Heart left ventricle (tissue), 13 donors: ENCODE measurements at regions not wholly inside any gene's neighbourhood (a gene's known extent, or its start where the extent isn't known, plus 50 kb on each side); places are given as distances from the start of the nearest gene placed in this dataset.

Source experiments
- CTCF ChIP-seq, 12 donors: fragments of 200-600 bp; sonication (generic) in 4 of 12; IDR thresholded peaks; one replicate each; pipeline versions ENCODE4 v1.5.0 to v1.8.0; 2018 to 2022; ENCODE audit warnings: antibody characterized with exemption in 12 of 12, mild to moderate bottlenecking in 5 of 12
- POLR2A ChIP-seq, 2 donors: fragments of 450-650 bp; IDR thresholded peaks; one replicate each; pipeline ENCODE4 v1.6.1; 2017; ENCODE audit warnings: antibody characterized with exemption in 2 of 2, mild to moderate bottlenecking in 2 of 2, moderate library complexity in 2 of 2
- donor health status: ischemic (EF 13 %, LVEDD 7.1; RV severe dilation, severe dysfunction).
- donor health status: DM: no; HTN: yes; CAD: no.
- donor health status: DM: no; HTN: no; CAD: no.
- donor health status: ischemic (EF 25% LVEDD 6.9; RV normal size, moderate dysfunction).
- donor health status: ischemic (EF 25% LVEDD 5.7; RV mildly dilated, moderate dysfunction).
- donor health status: ischemic (EF 35%, LVEDD 5.7; RV mildly dilated, moderate dysfunction).
- donor health status: nonischemic (EF 11% LVEDD 7.7; RV severe dilation, severe dysfunction).
- donor health status: DM: yes; HTN: yes; CAD: no.
- donor health status: PGD.
- donor health status: ischemic (EF 29% LVEDD 5.4; RV normal size, mild dysfunction).
- donor health status: nonischemic (EF 23%, LVEDD 6.1; RV moderate dilation, normal function).

- TF ChIP-seq POLR2A (IDR thresholded peaks at IDR 0.05): no peak
- TF ChIP-seq CTCF (IDR thresholded peaks at IDR 0.05): no peak
Observed at GRCh38 chr4:160969925-160970324, 1193.9 kb downstream of the FSTL5 start.
